MM.1S (cell line): ENCODE measurements at regions not wholly inside any gene's neighbourhood (a gene's known extent, or its start where the extent isn't known, plus 50 kb on each side); places are given as distances from the start of the nearest gene placed in this dataset.

Experiments
- DNase-seq: peaks from one replicate; pipeline ENCODE4 v3.0.0-alpha.2; 2015
- H2AFZ ChIP-seq: fragments of 300-600 bp; sonication (generic); 2 replicates; pipeline ENCODE4 v1.6.0; 2016; ENCODE audit warnings: antibody characterized with exemption, low read length
- H3F3A ChIP-seq: fragments of 300-600 bp; sonication (generic); 2 replicates; pipeline ENCODE4 v1.6.1; 2016; ENCODE audit warnings: mild to moderate bottlenecking, antibody characterized with exemption, low read length, moderate library complexity, mixed read lengths; ENCODE audit not compliant: insufficient read depth
- H3K27ac ChIP-seq: fragments of 300-600 bp; sonication (generic); 2 replicates; pipeline ENCODE4 v1.5.1; 2016; ENCODE audit warnings: mild to moderate bottlenecking, low read length
- H3K27me3 ChIP-seq: fragments of 300-600 bp; sonication (generic); replicated peaks from 2 replicates; pipeline ENCODE4 v1.6.0; 2016; ENCODE audit warnings: low read length; ENCODE audit not compliant: insufficient read depth
- H3K36me3 ChIP-seq: fragments of 300-600 bp; sonication (generic); replicated peaks from 2 replicates; pipeline ENCODE4 v1.6.1; 2016; ENCODE audit warnings: mild to moderate bottlenecking, low read length, mixed read lengths; ENCODE audit not compliant: insufficient read depth
- H3K4me1 ChIP-seq: fragments of 300-600 bp; sonication (generic); 2 replicates; pipeline ENCODE4 v1.6.1; 2016; ENCODE audit warnings: low read length, mixed read lengths
- H3K4me2 ChIP-seq: fragments of 300-600 bp; sonication (generic); 2 replicates; pipeline ENCODE4 v1.6.0; 2016; ENCODE audit warnings: low read depth, low read length
- H3K4me3 ChIP-seq: fragments of 300-600 bp; sonication (generic); 2 replicates; pipeline ENCODE4 v1.5.1; 2016; ENCODE audit warnings: low read length, mixed read lengths
- H3K79me2 ChIP-seq: fragments of 300-600 bp; sonication (generic); 2 replicates; pipeline ENCODE4 v1.6.1; 2016; ENCODE audit warnings: mixed run types, low read length, mixed read lengths
- H3K9ac ChIP-seq: fragments of 300-600 bp; sonication (generic); 2 replicates; pipeline ENCODE4 v1.6.1; 2016; ENCODE audit warnings: low read length, mixed read lengths
- H3K9me2 ChIP-seq: fragments of 300-600 bp; sonication (generic); replicated peaks from 2 replicates; pipeline ENCODE4 v1.6.1; 2016; ENCODE audit warnings: mild to moderate bottlenecking, low read length, mixed read lengths; ENCODE audit not compliant: insufficient read depth
- H3K9me3 ChIP-seq: fragments of 300-600 bp; sonication (generic); replicated peaks from 2 replicates; pipeline ENCODE4 v1.6.1; 2016; ENCODE audit warnings: mild to moderate bottlenecking, low read length, mixed read lengths; ENCODE audit not compliant: insufficient read depth
- H4K20me1 ChIP-seq: fragments of 300-600 bp; sonication (generic); 2 replicates; pipeline ENCODE4 v1.6.1; 2016; ENCODE audit warnings: mild to moderate bottlenecking, low read length, moderate library complexity, mixed read lengths; ENCODE audit not compliant: insufficient read depth
- EZH2 ChIP-seq: fragments of 300-600 bp; sonication (generic); optimal IDR thresholded peaks from 2 replicates; pipeline ENCODE3; 2017; ENCODE audit warnings: low read depth, mild to moderate bottlenecking, antibody characterized with exemption, low read length, mixed read lengths
- EZH2phosphoT487 ChIP-seq: fragments of 300-600 bp; sonication (generic); IDR thresholded peaks from 2 replicates; pipeline ENCODE4 v1.6.1; 2018; ENCODE audit warnings: antibody characterized with exemption, low read length
- TF ChIP-seq, protein P1 (sequence below): fragments of 300-600 bp; sonication (generic); IDR thresholded peaks from 2 replicates; pipeline ENCODE4 v1.5.1; 2016; ENCODE audit warnings: antibody characterized with exemption, low read length, mixed read lengths

DNA sequence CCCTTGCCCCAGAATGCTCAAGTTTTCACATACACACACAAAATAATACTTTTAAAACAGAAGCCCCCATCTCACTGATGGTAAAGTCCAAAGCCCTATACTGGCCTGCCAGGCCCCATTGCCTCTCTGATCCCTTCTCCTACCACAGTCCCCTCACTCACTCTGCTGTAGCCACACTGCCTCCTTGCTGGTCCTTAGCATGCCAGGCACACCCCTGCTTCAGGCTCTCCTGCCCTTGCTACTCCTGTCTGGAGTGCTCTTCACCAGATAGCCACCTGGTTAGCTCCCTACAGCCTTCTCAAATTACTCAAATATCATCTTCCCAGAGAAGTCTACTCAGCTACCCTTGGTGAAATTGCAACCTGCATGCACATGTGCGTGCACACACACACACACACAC lies 177.5 kb downstream of the C5orf15 start:
- Histone ChIP-seq H3F3A (no peaks in the 10 kb centered on the region), H3K9ac (no peak overlapping the region), H3K4me3 (no peak overlapping the region), H3K27me3 (no peaks in the 10 kb centered on the region), H3K9me2 (no peaks in the 10 kb centered on the region), H3K79me2 (no peaks in the 10 kb centered on the region), H3K4me1 (peaks cover 15% of the 10 kb centered on the region; the same call in 1 of the 2 replicates), H3K27ac (no peak overlapping the region), H3K9me3 (no peaks in the 10 kb centered on the region), H3K4me2 (no peak overlapping the region), H2AFZ (no peak overlapping the region), H4K20me1 (no peaks in the 10 kb centered on the region), H3K36me3 (no peaks in the 10 kb centered on the region)
- TF ChIP-seq EZH2phosphoT487 = no peak
- TF ChIP-seq, protein P1, sequence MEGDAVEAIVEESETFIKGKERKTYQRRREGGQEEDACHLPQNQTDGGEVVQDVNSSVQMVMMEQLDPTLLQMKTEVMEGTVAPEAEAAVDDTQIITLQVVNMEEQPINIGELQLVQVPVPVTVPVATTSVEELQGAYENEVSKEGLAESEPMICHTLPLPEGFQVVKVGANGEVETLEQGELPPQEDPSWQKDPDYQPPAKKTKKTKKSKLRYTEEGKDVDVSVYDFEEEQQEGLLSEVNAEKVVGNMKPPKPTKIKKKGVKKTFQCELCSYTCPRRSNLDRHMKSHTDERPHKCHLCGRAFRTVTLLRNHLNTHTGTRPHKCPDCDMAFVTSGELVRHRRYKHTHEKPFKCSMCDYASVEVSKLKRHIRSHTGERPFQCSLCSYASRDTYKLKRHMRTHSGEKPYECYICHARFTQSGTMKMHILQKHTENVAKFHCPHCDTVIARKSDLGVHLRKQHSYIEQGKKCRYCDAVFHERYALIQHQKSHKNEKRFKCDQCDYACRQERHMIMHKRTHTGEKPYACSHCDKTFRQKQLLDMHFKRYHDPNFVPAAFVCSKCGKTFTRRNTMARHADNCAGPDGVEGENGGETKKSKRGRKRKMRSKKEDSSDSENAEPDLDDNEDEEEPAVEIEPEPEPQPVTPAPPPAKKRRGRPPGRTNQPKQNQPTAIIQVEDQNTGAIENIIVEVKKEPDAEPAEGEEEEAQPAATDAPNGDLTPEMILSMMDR = no peak
- no peak for TF ChIP-seq EZH2
- no peak for DNase-seq

DNA sequence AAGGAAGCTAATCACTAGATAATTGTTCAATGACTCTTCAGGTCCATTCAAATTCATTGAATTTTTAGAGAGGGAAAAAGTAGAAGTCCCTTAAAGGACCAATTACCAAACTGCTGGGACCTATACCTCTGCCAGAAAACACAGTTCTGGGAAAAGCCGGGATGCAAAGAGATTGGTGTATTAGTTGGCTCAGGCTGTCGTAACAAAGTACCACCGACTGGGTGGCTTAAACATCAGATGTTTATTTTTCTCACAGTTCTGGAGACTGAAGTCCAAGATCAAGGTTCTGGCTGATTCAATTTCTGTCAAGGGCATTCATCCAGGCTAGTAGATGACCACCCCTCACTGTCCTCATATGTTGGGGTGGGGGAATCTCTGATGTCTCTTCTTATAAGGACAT lies 177.1 kb upstream of the FSTL4 start:
- Histone ChIP-seq H3K36me3 (no peaks in the 10 kb centered on the region), H3F3A (no peaks in the 10 kb centered on the region), H3K4me3 (no peak overlapping the region), H3K4me1 (0 out of 2 replicates have a peak, but pooled peaks cover 2% of the 10 kb centered on the region), H3K9me3 (no peaks in the 10 kb centered on the region), H3K79me2 (no peaks in the 10 kb centered on the region), H3K27ac (no peak overlapping the region), H3K4me2 (no peak overlapping the region), H3K9me2 (no peaks in the 10 kb centered on the region), H4K20me1 (no peaks in the 10 kb centered on the region), H3K27me3 (no peaks in the 10 kb centered on the region), H2AFZ (no peak overlapping the region), H3K9ac (no peak overlapping the region)
- DNase-seq = no peak
- TF ChIP-seq EZH2phosphoT487 (no peak), EZH2 (no peak)
- TF ChIP-seq, protein P1 = no peak

DNA sequence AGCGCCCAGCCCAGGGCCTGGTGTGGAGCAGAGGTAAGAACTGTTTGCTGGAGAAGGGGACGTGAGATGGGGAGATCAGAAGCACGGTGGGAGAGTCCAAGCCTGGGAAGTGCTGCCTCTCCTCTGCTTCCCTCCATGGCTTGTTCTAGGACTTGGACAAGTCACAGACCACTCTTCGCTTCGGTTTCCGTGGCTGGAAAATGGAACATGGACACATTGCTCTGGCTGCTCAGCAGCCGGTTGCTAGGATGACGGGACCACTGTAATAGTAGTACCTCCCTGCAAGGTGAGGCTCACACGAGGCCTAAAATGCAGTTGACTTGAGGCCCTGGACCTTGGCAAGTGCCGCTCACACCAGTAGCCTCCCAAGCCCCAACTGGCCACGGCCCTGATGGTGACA lies 175.8 kb upstream of the FSTL4 start:
- H3K79me2 ChIP-seq = no peaks in the 10 kb centered on the region
- H3K9me3 ChIP-seq = no peaks in the 10 kb centered on the region
- no peaks in the 10 kb centered on the region for H3K9me2 ChIP-seq
- H3K27me3 ChIP-seq = no peaks in the 10 kb centered on the region
- no peaks in the 10 kb centered on the region for H3K36me3 ChIP-seq
- H3K4me3 ChIP-seq = no peak overlapping the region
- no peak overlapping the region for H3K9ac ChIP-seq
- no peak overlapping the region for H3K27ac ChIP-seq
- no peaks in the 10 kb centered on the region for H4K20me1 ChIP-seq
- no peak overlapping the region for H2AFZ ChIP-seq
- no peaks in the 10 kb centered on the region for H3F3A ChIP-seq
- H3K4me2 ChIP-seq = no peak overlapping the region
- DNase-seq = no peak
- TF ChIP-seq, protein P1 = no peak
- TF ChIP-seq EZH2phosphoT487 = no peak
- TF ChIP-seq EZH2 = no peak
- H3K4me1 ChIP-seq = no peaks in the 10 kb centered on the region
